ENCODE measurements at regions not wholly inside any gene's neighbourhood (a gene's known extent, or its start where the extent isn't known, plus 50 kb on each side); places are given as distances from the start of the nearest gene placed in this dataset.

DNA sequence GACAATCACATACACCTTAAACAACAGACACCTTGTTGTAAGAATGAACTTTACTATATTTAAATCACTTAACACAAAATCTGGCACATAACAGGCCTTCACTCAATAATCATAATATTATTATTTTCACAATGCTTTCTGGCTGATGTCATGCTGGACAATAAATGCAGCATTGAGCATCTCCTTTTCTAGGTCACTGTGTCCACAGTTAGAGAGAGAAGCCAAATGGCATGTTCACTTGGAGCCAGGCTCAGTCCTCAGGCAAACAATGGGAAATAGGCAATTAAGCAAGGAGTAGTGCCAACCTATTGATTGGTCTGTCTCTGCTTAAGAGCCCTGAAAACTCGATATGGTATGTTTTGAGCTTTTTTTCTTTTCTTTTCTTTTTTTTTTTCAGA lies 50.6 kb upstream of the KLF4 start:
- no peaks in the 10 kb centered on the region for H3K9me3 ChIP-seq
- peaks cover 4% of the 10 kb centered on the region for H3K4me1 ChIP-seq
- Mint-ChIP-seq H3K9me3 (ENCODE audit: unreplicated experiment) (no peaks in the 10 kb centered on the region), H3K36me3 (ENCODE audit: insufficient read depth, unreplicated experiment) (no peaks in the 10 kb centered on the region), H3K4me1 (ENCODE audit: low read depth, unreplicated experiment) (peaks cover 6% of the 10 kb centered on the region), H3K27ac (ENCODE audit: unreplicated experiment) (no peak overlapping the region), H3K4me3 (ENCODE audit: unreplicated experiment) (no peak overlapping the region), H3K27me3 (ENCODE audit: insufficient read depth, unreplicated experiment) (no peaks in the 10 kb centered on the region)
- H3K36me3 ChIP-seq (ENCODE audit: control insufficient read depth, insufficient read depth, low read length): no peaks in the 10 kb centered on the region
- CTCF ChIA-PET: no interaction called here
- POLR2A ChIA-PET: no interaction called here
- intact Hi-C loops (cut with micrococcal nuclease; ENCODE audit: unreplicated experiment): no loop called here
- no peaks in the 10 kb centered on the region for H3K27me3 ChIP-seq (replicated peaks; ENCODE audit: control insufficient read depth, insufficient read depth, low read length)
- no TSS peak for BruUV-seq (replicated peaks)
- TF ChIP-seq, protein P1, sequence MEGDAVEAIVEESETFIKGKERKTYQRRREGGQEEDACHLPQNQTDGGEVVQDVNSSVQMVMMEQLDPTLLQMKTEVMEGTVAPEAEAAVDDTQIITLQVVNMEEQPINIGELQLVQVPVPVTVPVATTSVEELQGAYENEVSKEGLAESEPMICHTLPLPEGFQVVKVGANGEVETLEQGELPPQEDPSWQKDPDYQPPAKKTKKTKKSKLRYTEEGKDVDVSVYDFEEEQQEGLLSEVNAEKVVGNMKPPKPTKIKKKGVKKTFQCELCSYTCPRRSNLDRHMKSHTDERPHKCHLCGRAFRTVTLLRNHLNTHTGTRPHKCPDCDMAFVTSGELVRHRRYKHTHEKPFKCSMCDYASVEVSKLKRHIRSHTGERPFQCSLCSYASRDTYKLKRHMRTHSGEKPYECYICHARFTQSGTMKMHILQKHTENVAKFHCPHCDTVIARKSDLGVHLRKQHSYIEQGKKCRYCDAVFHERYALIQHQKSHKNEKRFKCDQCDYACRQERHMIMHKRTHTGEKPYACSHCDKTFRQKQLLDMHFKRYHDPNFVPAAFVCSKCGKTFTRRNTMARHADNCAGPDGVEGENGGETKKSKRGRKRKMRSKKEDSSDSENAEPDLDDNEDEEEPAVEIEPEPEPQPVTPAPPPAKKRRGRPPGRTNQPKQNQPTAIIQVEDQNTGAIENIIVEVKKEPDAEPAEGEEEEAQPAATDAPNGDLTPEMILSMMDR (IDR thresholded peaks at IDR 0.05; ENCODE audit: insufficient read depth in 1 of 2, low read depth in 1 of 2, low read length in 1 of 2, severe bottlenecking in 1 of 2, unreplicated experiment in 1 of 2): no peak
- no peak for DNase-seq
- H3K4me3 ChIP-seq (ENCODE audit: low read depth, low read length): no peak overlapping the region

DNA sequence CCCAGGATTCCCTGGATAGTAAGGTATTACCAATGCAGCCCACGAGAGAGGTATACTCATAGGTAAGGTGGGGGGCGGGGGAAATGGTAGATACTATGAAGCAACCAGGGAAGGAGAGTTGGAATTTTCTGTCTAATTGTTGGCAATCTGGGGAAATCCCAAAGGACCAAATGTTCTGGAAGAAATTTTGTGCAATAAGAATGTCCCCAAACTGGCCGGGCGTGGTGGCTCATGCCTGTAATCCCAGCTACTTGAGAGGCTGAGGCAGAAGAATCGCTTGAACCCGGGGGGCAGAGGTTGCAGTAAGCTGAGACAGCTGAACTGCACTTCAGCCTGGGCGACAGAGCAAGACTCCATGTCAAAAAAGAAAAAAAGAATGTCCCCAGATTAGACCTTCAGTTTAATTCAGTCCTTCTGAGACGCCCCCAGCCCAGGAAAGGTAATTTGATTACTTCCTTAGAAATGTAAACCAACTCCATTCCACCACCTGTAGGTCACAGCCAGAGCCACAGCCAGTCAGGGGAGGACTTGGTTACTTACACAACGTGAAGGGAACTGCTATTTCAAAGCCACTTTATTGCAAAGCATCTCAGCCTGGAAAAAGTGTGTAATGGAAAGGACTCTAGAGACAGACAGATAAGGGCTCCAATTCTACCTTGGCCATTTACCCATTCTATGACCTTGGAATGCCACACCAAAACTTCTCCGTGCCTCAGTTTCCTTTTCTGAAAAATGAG lies 50.0 kb upstream of the KLF4 start:
- Mint-ChIP-seq H3K27ac (ENCODE audit: unreplicated experiment) (no peak overlapping the region), H3K4me3 (ENCODE audit: unreplicated experiment) (no peak overlapping the region), H3K36me3 (ENCODE audit: insufficient read depth, unreplicated experiment) (no peaks in the 10 kb centered on the region), H3K4me1 (ENCODE audit: low read depth, unreplicated experiment) (peaks cover under 1% of the 10 kb centered on the region), H3K9me3 (ENCODE audit: unreplicated experiment) (no peaks in the 10 kb centered on the region), H3K27me3 (ENCODE audit: insufficient read depth, unreplicated experiment) (no peaks in the 10 kb centered on the region)
- Histone ChIP-seq H3K4me3 (ENCODE audit: low read depth, low read length) (no peak overlapping the region), H3K27me3 (replicated peaks; ENCODE audit: control insufficient read depth, insufficient read depth, low read length) (no peaks in the 10 kb centered on the region), H3K9me3 (no peaks in the 10 kb centered on the region), H3K4me1 (no peaks in the 10 kb centered on the region), H3K36me3 (ENCODE audit: control insufficient read depth, insufficient read depth, low read length) (no peaks in the 10 kb centered on the region)
- TF ChIP-seq, protein P1 (IDR thresholded peaks at IDR 0.05; ENCODE audit: insufficient read depth in 1 of 2, low read depth in 1 of 2, low read length in 1 of 2, severe bottlenecking in 1 of 2, unreplicated experiment in 1 of 2): peak in 1 of 2 experiments; percentile 16
- peak in 1 of 2 experiments; percentile 40 for DNase-seq
- ChIA-PET CTCF (no interaction called here), POLR2A (no interaction called here)
- intact Hi-C loops (cut with micrococcal nuclease; ENCODE audit: unreplicated experiment): loop anchor here (5.0 kb wide), 1 partner anchor 37 kb away; no protein-coding TSS in a partner anchor
- BruUV-seq (replicated peaks): no TSS peak

Measured in Caco-2 (cell line).